NCI-H82 treated with DMSO at 0.1 percent for 48 hours (cell line): ENCODE measurements at regions not wholly inside any gene's neighbourhood (a gene's known extent, or its start where the extent isn't known, plus 50 kb on each side); places are given as distances from the start of the nearest gene placed in this dataset.
"Not testable (repeated sequence)": the region's sequence is repeated elsewhere in the genome, so short reads cannot be mapped to it uniquely, and the experiment has no call there.

ENCODE experiments used
- DNase-seq: peaks from one replicate; lab custom pipeline; 2025; ENCODE audit not compliant: unreplicated experiment; lab: John Stamatoyannopoulos, UW

DNA sequence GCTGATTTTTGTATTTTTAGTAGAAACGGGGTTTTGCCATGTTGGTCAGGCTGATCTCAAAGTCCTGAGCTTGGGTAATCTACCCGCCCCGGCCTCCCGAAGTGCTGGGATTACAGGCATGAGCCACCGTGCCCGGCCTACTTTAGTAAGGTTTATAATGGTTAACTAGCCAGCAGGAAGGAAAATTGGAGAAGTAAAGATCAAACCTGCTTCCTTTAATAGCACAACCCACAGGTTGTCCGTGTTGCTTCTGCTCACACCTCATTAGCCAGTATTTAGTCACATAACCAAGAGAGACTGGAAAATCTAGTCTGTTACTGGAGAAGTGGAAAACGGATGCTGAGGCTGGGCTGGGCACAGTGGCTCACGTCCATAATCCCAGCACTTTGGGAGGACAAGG lies 51.9 kb upstream of the TBL1XR1 start:
- DNase-seq, result no peak

DNA sequence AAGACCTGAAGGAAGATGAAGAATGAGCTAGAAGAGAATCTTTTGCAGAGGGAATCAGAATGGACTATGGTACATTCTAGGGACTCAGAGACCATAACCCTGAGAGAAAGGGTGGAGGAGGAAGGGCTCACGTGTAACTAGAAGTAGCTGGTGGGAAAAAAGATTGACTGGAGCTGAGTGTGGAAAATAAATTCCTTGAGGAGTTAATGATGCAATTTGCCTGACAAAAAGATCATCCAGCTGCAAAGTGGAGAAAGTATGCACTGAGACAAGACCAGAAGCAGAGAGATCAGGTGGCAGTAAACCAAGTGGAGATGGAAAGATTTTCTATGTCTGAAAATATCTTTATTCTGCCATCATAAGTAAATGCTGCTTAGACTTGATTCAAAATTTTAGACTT lies 52.9 kb upstream of the TBL1XR1 start:
- no peak for DNase-seq

GRCh38 chr3:177251755-177252154 lies 54.5 kb upstream of the TBL1XR1 start:
- no peak for DNase-seq

DNA sequence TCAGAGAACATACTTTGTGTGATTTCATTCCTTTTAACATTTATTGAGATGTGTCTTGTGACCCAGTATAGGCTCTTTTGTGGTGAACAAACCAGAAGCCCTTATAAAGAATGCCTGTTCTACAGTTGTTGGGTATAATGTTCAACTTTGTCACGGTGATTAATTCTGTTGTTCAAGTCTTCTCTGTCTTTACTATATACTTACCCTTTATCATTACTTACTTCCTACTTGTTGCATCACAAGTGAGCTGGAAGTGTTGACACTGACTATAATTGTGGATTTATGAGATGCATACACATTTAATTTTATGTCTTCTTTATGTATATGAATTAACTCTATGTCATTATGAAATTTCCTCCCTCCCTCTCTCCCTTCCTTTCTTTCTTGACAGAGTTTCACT lies 59.7 kb upstream of the TBL1XR1 start:
- no peak for DNase-seq

DNA sequence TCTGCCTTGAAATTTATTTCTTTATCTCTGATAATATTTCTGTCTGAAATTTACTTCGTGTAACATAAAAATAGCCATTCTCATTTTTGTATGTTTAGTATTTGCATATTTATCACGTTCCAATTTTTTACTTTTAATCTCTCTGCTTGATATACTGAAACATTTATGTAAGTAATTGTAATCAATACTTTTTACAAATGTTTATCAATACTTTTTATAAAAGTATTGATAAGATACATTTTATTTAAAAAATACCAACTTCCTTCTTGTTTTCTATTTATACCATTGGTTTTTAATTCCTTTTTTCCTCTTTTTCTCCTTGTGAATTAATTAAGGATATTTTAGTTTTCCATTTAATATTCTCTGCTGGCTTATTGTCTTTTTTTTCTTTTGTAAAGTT lies 60.3 kb upstream of the TBL1XR1 start:
- no peak for DNase-seq

DNA sequence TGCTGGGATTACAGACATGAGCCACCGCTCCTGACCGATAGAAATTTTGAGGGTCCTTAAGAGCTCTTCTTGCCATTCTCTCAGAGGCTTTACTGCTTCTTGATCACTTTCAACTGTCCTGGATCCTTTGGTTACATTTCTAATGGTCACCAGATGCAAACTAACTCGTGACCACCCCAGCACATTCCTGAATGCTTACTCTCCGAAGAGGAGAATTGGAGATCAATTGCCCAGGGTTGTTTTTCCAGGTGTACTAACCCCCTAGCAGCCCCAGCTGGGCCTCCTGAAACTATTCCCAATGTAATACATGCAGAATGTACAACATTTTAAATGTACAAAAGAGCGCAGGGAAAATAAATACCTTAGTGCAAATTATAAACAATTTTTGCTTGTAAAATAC lies 65.1 kb upstream of the TBL1XR1 start:
- no peak for DNase-seq

DNA sequence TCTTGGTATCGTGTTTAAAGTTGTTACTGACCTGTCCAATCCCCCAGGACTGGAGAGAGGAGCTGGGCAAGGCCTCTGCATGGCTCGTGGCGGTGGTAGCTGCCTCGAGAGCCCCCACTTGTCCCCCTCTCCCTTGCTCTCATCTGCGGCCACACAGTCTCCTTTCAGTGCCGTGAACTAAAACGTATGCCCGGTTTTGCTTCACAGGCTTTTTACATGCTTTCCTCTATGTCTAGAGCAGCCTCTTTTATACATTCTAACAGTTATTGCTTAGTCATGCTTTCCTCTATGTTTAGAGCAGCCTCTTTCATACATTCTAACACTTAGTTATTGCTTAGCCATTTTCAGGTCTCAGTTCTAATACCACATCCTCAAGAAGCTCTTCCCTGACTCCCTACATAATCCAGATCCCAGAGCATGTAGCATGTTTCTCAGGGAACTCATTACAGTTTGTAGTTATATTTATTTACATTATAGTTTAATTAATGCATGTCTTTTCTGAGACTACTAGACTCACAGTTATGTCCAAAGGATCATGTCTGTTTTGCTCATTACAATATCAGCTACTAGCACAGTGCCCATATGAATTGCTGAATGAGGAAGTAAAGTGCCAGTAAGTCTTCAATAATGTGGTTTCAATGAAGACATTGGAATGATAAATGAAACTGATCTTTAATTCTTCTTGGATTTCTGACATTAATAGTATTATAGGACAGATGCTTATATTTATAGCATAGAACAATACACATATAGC lies 66.5 kb upstream of the TBL1XR1 start:
- no peak for DNase-seq

DNA sequence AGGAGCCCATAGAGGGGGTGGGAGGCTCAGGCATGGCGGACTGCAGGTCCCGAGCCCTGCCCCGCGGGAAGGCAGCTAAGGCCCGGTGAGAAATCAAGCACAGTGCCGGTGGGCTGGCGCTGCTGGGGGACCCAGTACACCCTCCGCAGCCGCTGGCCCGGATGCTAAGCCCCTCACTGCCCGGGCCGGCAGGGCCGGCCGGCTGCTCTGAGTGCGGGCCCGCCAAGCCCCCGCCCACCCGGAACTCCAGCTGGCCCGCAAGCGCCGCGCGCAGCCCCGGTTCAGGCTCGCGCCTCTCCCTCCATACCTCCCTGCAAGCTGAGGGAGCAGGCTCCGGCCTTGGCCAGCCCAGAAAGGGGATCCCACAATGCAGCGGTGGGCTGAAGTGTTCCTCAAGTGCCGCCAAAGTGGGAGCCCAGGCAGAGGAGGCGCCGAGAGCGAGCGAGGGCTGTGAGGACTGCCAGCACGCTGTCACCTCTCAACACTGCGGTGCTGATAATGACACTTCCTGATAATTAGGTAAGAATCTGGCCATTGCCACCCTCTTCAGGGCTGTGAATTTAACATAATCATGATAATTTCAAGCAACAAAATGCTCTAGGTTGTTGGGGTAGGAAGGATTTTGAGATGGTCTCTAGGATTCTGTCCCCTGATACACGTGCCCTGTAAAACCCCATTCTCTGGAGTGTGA lies 74.7 kb upstream of the TBL1XR1 start:
- not testable (repeated sequence) for DNase-seq

DNA sequence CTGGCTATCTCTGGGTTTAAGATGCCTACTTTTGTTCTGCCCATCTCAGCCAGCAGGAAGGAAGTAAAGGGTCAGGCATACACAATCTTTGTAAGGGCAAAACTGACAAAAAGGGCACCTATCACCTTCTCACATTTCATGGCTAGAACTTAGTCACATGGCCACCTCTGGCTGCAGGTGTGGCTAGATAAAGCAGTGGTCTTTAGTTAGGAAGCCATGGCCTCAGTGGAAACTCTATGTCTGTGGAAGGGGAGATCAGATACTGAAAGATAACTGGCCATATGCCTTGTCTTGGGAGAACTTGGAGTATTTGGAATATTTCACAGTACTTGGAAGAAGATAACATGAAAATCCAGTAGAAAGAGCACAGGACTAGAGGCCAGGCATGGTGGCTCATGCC lies 80.7 kb upstream of the TBL1XR1 start:
- DNase-seq, result no peak

DNA sequence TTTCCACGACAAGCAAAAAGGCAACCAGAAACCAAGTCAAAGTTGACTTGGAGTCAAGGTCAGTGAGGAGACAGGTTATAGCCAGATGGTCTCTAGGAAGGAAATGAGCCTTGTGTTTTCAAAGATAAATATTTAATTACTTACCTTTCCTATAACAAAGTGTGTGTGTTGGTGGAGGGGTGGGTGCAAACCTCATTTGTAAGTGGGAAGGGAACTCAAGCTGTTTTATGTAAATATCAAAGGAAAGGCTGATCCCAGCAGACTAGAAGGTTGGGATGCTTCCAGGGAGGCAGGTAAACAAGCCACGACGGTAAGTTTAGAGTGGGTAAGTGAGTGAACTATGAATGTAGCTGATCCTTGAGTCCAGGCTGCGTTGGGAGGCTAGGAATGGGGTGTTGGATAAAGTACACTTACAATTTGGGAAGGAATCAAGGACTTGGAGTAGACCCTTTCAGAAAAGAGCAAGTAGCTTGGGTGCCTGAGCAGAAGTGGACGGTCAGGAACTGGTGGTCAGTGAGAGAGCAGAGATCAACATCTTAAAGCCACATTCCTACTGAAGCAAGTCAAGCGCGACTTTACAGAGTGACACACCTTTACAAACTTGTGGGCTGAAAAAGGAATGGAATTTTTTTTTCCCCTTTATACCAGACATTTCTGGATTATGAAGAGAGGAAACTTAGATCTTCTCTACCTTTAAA lies 82.0 kb upstream of the TBL1XR1 start:
- no peak for DNase-seq

DNA sequence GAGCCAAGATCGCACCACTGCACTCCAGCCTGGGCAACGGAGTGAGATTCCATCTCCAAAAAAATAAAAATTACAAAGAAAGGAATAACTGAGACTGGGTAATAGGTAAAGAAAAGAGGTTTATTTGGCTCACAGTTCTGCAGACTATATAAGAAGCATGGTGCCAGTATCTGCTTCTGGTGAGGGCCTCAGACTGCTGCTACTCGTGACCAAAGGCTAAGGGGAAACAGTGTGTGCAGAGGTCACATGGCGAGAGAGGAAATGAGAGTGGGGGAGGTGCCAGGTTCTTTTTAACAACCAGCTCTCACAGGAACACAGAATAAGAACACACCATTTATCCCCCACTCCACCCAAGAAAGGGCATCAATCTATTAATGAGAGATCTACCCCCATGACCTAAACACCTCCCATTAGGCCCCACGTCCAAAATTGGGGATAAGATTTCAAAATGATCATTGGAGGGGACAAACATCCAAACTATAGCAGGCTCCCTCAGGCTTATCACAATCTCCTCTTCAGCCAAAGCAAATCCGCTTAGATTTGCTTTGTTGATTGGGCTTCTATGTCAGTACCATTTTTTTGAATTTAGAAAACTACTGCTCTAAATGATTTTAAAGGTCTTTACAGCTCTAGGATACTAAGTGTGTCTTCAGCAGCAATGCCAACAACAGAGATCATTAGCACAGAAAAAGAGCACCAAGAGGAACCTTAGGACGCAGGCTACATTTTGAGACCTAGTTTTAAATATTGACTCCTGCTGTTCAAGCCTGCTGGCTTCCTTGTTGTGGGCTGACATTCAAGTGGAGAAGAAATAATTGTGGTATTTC lies 84.2 kb upstream of the TBL1XR1 start:
- DNase-seq, result peak; percentile 74

DNA sequence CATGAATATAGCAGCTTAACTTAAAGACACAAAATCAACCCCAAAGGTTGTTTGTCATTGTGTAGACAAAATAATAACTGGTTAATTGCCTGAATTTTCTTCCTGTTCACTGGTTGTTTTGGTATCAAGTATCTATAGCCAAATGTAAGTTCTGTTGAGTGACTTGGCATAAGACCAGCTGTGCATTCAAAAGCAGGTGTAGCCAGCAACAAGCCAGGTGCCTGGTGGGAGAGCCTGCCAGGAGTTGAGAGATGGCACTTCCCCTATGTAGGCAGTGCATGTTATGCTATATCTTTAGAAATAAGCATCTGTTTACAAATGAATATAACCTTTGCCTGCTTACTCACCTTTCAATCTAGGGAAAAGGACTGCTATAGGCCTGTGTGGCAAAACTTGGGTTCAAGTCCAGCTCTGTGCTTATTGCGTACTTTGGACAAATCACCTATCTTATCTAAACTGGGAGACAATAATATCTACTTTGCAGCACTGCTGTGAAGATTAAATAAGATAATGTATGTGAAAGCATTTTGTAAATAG lies 84.9 kb upstream of the TBL1XR1 start:
- DNase-seq, result no peak

- DNase-seq, result no peak
These were observed 86.7 kb upstream of the TBL1XR1 start for GRCh38 chr3:177283983-177284382.

- peak; percentile 79 for DNase-seq
These were observed 87.2 kb upstream of the TBL1XR1 start for GRCh38 chr3:177284383-177284881.

DNA sequence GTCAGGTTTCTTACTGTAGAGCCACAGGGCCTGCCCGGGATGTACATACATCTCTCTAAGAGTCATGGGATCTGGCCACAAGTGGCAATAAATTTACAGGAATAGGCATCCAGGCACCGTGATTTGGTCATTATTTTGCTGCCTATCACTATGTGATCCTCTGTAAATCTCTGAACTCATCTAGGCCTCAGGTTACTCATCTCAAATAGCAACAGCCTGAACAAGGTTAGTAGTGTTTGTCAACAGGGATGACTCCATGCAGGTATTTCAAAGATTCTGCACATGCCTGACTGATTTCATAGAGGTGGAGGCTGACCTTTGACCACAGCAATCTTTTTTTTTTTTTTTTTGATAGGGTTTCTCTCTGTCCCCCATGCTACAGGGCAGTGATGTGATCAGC lies 88.8 kb upstream of the TBL1XR1 start:
- no peak for DNase-seq

- DNase-seq, result no peak
These were observed 89.9 kb upstream of the TBL1XR1 start for GRCh38 chr3:177287231-177287630.

DNA sequence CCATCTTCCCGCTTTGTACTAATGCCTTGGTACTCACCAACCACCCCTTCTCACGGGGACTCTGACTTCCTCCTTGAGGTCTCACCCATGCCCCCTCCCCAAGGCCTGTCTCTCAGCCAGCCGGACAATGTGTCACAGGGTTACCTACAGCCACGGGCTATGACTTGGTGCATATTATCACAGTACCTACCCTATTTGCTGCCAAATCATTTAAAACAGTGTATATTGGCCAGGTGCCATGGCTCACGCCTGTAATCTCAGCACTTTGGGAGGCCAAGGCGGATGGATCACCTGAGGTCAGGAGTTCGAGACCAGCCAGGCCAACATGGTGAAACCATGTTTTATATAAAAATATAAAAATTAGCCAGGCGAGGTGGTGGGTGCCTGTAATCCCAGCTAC lies 93.4 kb upstream of the TBL1XR1 start:
- DNase-seq, result no peak

GRCh38 chr3:177294221-177294620 lies 96.9 kb upstream of the TBL1XR1 start:
- DNase-seq, result no peak

DNA sequence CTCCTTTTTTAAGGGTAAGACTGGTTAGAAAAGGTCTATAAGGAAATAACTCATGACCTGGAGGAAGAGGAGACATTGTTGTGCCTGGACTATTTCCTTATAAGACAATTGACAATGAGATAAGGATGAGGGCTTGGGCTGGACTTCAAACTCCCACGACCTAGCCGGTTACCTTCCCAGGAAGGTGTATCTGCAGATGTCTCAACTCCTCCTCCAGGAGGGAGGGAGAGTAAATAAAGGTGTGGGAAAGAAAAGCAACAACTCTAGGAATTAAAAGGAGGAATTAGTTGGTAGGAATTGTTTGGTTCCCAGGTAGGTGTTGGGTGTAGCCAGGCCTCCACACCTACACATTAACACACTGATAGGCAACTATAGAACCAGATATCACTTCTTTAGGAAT lies 97.8 kb upstream of the TBL1XR1 start:
- no peak for DNase-seq

DNA sequence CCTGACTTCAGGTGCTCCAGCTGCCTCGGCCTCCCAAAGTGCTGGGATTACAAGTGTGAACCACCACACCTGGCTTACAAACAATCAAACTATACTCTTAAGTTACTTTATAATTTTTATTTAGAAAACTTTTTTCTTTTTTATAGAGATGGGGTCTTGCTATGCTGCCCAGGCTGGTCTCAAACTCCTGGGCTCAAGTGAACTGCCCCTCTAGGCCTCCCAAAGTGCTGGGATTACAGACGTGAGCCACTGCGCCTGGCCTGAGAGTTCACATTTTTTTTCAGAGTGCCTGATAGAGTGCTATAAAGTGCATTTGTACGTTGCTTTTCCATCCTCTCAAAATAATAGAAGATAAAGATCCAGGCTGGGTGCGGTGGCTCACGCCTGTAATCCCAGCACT lies 102.0 kb upstream of the TBL1XR1 start:
- DNase-seq, result no peak
